Esophagus mucosa (tissue), 1 donor: ENCODE measurements at regions not wholly inside any gene's neighbourhood (a gene's known extent, or its start where the extent isn't known, plus 50 kb on each side); places are given as distances from the start of the nearest gene placed in this dataset.
"Not testable (repeated sequence)": the region's sequence is repeated elsewhere in the genome, so short reads cannot be mapped to it uniquely, and the experiment has no call there.

Experiments
- ATAC-seq: fragments of 200-7000 bp; cut with Tn5 transposase; one replicate; pipeline ENCODE4 v1.9.1; 2020
- donor health status: DM: yes; HTN: yes; CAD: no.

DNA sequence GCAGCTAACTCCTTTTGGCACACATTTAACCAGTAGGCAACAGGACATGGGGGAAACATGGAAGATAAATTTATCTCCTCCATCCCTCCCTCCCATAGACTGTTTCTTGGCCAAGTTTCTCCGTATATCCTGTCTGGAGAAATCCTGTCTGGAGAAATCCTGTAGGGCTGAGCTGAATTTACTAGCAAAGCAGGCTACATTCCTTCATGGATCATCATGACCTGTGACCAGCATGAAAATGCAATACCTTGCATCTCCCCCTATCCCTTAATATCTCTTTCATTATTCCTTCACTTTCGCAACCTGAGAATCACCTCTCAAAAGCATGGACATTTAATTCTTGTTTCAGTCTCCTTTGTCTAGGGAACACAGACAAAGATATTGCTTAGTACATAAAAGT is 379.1 kb downstream of the PSAT1 start:
- ATAC-seq: no peak

DNA sequence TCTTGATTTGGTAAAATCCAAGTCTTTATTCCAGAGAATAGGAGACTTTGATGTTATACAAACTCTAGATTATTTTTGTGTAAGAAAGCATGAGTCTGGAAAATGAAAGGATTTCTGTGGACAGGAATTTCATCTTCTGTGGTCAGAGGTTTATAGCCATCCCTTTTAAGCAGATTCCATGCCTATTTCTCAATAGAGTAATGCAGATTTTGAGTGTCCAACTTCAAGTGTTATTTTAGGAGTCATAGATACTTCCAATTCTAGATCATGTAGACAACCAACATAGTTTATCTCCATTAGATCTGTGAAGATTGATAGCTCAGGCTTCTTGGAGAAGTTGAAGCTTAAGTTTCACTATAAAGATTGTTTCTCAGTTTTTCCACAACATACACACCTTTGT is 379.7 kb downstream of the PSAT1 start:
- no peak for ATAC-seq

DNA sequence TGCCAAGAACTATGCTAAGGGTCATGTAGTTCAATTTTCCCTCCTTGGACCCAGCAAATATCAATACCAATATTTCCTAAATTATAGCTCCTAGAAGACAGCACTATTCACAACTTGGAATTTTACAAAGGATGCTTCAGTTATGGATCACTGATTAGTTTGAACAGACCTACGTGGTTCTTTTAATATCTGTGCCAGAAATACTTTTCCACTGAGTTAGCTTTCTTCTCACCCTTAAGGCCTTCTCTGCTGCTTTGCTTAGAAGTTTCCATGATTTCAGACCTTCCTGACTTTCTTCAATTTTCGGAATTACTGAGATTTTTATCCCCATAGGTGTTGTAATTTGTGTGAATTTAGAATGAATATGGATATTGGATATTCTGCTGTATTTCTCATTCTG is 380.4 kb downstream of the PSAT1 start:
- no peak for ATAC-seq

DNA sequence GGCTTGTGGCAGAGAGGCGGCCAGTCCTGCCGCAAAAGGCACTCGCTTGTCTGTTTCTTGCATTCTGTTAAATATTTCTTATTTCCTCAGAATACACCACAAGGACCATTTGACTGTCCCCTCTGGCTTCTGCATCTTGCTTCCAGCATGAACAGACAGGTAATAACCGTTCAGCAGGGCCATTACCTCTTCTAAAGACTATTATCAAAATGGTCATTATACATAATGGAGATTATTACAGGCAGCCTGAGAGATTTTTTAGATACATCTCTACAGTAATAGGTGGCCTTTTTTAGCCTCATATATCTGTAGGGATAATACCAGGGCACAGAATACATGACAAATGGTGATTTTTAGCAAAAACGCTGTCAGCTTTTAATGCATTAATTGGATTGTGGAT is 382.0 kb downstream of the PSAT1 start:
- ATAC-seq: no peak

DNA sequence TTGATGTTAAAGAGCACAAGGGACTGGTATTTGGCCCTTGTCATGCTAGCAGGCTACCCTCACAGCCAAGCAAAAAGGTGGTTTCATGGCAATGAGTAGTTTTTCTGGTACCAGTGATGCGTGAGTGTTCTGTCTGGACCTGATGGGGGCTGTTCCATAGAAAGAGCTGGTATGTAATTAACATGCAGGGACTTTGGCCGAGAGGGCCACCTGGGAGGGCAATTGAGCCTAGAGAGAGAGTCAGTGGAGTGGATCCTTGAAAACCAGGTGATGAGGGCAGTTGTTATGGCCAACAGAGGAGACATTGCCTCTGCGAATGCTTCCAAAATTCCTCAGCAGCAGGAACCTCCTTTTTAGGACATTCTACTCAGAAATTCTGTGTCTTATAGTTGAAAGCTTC is 383.3 kb downstream of the PSAT1 start:
- no peak for ATAC-seq

DNA sequence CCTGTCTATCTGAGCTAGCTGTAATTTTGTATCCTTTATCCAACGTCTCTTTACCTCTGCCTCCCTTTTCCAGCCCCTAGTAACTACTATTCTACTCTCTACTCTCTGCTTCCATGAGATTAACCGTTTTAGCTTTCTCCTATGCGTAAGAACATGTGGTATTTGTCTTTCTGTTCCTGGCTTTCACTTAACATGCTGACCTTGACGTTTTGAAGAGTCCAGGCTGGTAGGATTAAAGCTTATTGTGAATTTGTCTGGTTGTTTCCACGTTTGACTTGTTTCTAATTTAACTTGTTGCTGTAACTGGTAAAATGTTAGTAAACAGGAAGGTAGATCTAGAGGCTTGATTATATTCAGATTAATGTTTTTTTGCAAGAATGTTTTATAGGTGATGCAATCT is 385.3 kb downstream of the PSAT1 start:
- ATAC-seq: no peak

DNA sequence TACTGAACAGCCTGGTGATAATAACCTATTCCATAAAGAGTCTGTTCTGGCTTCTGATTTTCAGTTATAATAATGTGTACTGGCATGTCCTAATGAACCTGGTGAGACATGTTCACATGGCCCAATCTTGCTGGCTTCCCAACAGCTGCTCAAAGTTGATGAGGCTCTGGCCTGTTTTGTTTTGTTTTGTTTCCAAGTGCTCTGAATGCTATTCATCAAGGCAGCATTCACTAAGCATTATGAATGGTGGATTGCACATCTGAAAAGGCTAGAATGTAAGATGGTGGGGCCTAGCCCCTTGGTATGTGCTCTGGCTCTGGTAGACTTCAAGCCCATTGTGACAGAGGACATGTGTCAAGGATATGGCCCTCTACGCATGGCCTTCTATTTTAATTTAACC is 388.5 kb downstream of the PSAT1 start:
- no peak for ATAC-seq

DNA sequence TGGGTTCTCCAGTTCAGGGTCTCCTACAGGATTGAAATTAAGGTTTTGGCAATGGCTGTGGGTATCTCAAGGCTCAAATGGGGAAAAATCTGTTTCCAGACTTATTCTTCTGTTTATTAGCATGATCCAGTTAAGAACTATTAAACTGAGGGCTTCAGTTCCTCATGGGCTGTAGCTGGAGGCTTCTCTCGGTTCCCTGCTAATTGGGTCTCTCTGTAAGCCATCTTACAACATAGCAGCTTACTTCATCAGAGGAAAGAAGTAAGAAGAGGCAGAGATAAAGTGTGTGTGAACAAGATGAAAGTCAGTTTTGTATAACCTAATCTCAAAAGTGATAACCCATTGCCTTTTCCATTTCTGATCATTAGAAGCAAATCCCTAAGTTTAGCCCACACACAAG is 391.9 kb downstream of the PSAT1 start:
- ATAC-seq: no peak

DNA sequence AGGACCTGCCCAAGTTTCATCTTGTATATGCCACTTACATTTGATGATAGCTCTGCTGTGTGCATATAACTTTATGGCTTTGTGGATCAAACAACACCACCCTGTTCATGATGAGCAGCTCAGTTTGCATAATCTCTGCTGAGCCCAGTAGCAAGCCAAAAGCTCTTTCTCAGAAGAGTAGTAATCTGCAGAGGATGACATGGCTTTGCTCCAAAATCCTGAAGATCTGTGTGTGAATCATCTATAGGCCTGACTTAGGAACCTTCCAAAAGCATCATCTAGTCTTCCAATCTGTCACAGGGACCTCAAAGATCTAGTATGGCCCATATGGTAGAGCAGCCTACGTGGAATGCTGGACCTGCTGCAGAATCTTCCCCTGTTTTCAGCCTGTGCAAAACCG is 394.6 kb downstream of the PSAT1 start:
- no peak for ATAC-seq

DNA sequence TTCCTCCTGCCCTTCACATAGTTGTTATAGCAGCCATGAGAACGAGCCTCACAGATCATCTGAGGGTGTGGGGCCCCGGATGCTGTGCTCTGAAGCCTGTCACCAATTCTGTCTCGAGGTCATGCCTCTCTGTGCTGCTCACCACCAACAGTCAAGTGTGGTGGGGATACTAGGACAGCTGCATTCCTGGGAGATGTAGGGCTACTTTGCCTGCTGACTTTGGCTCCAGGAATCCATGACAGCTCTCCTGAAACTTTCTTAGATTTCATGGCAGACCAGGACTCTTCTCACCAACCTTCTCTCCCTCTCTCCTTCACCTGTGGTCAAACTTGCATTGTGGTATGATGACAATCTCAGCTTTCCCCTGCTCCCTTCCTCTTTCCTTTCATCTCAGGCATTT is 395.9 kb downstream of the PSAT1 start:
- ATAC-seq: no peak

DNA sequence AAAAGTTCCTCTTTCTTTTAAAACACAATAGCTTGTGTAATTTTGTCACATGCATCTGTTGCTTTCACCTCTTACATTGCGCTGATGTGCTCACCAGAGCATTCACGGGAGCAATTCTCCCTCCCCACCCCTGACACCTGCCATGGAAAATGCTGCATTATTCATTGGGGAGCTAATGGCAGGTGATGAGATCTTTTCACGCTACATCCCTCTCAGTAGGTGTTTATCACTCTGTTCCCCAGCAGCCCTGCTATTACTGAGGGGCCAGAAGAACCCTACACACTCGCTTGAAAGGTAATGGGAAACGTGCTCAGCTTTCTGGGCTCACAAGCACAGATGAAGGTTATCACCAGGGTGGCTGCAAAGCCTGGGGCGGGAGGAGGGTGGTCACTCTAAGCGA is 398.0 kb downstream of the PSAT1 start:
- no peak for ATAC-seq

DNA sequence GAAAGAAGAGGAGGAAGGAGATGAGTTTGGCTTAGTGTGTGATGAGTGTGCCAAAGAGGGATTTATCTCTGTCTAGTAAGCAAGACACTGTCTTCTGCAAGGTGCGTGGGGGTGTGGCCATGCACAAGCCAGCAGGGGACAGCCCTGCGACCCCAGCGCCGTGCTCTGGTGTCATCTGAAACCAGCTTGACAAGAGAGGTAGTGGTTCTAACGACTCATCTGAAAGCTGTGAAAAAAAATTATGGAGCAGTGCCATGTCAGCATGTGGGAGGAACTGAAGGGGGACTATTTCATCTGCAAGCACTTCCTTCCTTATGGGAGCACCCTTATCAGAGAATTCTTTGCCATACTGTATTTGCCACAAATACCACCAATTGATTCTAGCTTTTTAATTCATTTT is 398.6 kb downstream of the PSAT1 start:
- ATAC-seq: no peak

DNA sequence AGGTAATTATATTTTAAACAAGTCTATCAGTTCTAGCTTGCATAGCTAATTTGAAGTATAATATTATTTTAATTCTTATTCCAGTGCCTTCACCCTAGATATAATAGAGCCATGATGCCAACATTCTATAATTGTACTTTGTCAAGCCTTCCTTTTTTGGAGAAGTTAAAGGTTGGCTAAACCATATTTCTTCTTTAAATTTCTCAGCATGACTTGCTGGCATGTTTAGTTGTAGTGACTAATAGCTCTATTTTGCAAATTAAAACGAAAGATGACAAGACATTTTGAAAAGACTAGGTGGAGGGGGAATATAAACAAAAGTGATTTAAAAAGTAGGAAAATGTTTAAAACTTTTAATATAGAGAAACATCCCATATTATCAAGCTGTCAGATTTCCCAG is 400.7 kb downstream of the PSAT1 start:
- ATAC-seq: no peak

DNA sequence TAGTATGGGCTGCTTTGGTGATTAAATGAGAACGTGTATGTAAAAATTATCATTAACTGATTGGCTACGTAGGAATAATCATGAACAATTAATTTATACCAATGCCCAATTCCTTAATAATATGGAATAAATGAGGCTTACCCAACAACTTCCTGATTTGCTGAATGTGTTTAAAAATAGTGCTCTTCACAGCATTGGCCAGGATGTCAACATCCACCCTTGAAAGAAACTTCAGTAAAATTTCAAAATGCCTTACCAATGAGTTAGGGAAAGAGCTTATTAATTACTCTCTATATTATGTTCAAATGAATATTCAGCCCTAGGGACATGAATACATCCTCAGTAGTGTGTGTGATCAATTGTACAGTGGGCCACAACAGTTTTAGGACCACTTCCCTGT is 401.4 kb downstream of the PSAT1 start:
- no peak for ATAC-seq

DNA sequence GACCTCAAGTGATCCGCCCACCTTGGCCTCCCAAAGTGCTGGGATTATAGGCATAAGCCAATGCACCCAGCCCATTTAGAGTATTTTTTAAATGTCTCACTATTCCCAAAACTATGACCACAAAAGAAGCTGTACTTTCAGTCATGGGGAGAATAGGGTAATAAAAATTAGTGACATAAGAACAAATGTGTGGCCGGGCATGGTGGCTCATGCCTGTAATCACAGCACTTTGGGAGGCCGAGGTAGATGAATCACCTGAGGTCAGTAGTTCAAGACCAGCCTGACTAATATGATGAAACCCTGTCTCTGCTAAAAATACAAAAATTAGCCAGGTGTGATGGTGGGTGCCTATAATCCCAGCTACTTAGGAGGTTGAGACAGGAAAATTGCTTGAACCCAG is 402.3 kb downstream of the PSAT1 start:
- not testable (repeated sequence) for ATAC-seq

DNA sequence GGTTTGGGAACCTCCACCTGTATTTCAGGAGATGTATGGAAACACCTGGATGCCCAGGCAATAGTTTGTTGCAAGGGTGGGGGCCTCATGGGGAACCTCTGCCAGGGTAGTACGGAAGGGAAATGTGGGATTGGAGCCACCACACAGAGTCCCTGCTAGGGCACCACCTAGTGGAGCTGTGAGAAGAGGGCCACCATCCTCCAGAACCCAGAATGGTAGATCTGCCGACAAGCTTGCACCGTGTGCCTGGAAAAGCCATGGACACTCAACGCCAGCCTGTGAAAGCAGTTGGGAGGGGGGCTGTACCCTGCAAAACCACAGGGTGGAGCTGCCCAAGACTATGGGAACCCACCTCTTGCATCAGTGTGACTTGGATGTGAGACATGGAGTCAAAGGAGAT is 407.2 kb downstream of the PSAT1 start:
- not testable (repeated sequence) for ATAC-seq

DNA sequence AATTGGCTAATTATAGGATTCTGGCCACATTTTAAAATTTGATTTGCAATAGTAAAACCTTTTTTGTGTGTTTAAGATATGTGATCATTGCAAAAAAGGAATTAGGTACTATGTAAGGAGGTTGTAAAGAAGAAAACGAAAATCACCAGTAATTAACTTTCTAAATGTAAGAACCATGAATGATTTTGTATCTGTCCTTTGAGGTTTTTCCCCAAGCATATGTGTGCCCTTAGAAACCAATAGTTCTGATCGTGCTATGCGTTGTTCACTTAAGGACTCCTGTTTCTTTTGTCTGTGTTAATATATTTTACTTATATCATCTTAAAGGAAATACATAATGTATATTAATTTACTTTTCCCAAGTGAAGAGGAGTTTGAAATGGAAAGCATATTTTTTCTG is 410.2 kb downstream of the PSAT1 start:
- ATAC-seq: no peak

DNA sequence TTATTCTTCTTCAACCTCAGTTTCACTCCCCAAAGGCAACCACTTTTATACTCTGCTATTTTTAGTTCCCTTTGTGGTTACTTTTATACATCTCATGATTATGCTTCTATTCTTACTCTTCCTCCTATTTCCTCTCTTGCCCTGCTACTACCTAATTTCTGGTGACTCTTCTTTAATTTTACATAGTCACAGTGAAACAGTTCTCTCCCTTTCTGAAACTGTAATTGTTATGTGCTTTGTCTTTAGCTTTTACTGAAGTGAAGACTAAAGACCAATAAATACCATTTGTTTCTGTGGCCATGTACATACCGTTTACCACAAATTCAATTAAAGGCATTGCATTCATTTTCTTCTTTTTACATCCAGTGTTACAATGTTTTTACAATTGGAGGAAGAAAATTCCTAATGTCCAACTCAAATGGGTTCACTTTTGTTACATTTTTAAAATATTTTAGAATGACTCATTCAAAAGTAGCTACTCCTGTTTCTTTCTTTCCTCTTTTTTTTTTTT is 410.6 kb downstream of the PSAT1 start:
- ATAC-seq: no peak

DNA sequence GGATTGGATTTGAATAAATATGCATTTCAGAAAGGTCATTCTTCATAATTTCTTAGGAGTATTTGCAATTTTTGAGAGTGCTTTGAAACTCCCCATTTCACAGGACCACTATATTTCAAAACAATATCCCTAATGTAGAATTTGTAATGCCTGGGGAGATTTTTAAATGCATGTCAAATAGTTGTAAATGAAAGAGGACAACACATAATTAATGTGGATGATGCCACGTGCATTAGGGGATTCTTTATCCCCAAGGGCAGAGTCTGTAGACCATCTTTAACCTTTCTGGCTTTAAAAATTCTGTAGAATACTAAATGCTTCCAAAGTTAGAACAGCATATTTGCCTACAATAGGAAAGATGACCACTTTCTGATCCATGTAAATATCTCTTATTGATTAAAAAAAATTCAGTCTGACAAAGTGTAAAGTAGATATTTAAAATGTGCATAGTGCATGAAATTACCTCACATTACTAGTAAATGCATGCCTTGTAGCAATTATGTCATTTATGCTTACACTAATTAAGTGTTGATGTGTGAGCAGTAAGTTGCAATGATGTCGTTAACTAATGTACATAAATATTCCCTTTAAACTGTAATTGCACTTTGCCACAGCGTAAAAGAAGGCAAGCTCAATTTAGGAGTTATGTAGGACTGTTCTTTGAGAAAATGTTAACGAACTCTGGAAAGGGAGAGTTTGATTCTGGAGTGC is 416.1 kb downstream of the PSAT1 start:
- ATAC-seq: no peak

DNA sequence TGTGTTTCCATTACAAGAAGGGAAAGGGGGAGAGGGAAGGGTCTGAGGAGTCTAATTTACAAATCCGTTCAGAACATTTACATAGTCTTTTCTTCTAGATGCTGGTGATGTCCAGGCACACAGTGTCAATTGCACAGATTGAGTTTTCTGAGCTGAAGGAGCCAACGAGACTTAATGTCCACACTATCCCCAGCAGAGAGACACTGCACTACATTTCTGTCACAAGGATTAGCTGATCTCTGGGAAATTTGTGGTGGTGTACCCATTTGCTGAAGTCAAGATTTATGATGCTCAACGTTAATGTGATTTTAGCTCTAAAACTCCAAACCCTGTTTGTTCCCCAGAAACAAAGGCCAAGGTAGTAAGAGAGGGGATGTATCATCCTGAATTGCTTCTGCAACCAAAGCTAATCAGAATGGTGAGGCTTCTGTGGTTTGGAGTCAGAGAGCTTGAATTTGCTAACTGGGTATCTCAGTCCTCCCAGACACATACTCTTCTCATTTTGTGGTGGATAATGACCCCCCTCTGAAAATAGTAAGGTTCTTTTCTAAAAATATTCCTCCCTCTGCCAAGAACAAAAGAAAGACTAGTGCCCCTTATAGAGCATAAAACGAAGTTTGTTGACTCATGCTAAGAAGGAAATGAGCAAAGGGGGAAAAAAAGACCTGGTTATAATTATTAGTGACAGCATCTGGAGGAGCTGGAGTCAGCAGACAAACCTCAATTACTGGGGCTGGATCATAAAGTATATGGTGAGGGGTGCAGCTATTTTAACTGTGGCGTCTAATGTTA is 416.9 kb downstream of the PSAT1 start:
- no peak for ATAC-seq

DNA sequence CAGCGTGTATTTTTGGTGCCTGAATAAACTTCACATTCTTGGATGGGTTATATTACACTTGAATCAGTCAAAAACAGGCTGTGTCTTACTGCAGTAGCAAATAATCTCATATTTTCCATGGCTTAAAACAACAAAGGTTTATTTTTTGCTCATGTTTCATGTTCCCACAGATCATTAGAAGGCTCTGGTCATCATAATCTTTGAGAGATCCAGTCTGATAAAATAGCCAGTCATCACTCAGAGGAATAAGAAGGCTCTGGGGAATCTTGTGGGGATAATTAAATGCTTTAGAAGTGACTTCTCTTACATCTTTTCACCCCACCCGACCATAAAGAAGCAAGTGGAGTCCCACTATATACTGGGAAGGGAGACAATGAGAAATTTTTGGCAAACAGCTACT is 417.7 kb downstream of the PSAT1 start:
- ATAC-seq: no peak

DNA sequence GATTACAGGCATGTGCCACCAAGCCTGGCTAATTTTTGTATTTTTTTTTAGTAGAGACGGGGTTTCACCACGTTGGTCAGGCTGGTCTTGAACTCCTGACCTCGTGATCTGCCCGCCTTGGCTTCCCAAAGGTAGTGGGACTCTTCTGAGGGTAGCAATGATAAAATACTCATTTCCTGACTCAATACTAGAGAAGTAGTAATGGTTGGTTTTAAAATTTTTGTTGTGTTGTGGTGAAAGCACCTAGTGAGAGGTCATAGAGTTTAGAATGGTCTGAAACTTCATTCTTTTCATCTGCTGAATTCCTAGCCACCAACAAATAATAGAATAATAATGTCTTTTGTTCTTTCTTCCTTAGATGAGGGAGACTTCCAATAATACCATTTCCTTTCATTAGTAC is 422.1 kb downstream of the PSAT1 start:
- ATAC-seq: not testable (repeated sequence)

DNA sequence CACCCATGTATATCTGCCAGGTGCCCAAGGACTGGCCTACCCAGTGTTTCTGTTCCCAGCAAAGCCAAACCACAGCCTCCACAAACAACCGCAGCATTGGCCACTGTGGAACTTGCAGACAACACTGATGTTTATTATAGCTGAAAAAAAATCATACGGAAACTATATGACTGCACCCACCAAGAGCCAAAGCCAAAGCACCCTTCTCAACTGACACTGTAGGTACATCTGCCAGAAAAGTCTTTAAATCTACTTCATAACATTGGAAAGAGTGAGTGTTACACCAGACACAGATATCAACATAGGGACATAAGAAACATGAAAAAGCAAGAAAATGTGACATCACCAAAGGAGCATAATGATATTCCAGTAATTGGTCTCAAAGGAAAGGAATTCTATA is 428.0 kb downstream of the PSAT1 start:
- ATAC-seq: no peak

DNA sequence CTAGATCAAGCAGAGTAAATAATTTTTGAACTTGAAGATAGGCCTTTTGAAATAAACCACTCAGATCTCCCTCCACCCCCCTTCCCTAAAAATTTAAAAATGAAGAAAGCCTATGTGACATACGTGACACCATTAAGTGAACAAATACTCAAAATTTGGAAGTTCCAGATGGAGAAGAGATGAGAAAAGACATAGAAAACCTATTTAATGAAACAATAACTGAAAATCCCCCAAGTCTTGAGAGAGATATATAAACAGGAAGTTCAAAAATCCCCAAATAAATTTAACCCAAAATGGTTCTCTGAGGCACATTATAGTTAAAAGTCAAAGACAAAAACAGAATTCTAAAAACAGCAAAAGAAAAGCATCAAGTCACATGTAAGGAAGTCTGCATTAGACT is 428.6 kb downstream of the PSAT1 start:
- no peak for ATAC-seq
